Pancreas (tissue), 10 donors: ENCODE measurements at regions not wholly inside any gene's neighbourhood (a gene's known extent, or its start where the extent isn't known, plus 50 kb on each side); places are given as distances from the start of the nearest gene placed in this dataset.

Experiments used
- ATAC-seq, 4 donors: fragments of 200-7000 bp; cut with Tn5 transposase; one replicate each; pipeline versions ENCODE4 v1.8.0 to v1.9.1; 2020; ENCODE audit warnings: mild to moderate bottlenecking in 4 of 4, moderate library complexity in 4 of 4
- DNase-seq, 6 donors: peaks; one replicate each; pipeline ENCODE4 v3.0.0-alpha.2; 2020
- FAIRE-seq: peaks from 2 replicates; lab custom pipeline; 2012; peaks lifted over from hg19 to GRCh38; lab: Jason Lieb, UNC
- H3K27ac ChIP-seq, 4 donors: fragments of 200-600 bp; sonication (generic); 1 replicate in 3 of 4; 2 replicates in 1 of 4; pipeline versions ENCODE4 v1.5.0 to v1.8.0; 2020
- H3K27me3 ChIP-seq, 4 donors: fragments of 200-600 bp; one replicate each; pipeline ENCODE4 v1.8.0; 2021
- H3K36me3 ChIP-seq, 3 donors: fragments of 200-600 bp; sonication (generic) in 1 of 3; one replicate each; pipeline versions ENCODE4 v1.5.0 to v1.8.0; 2020 to 2021
- H3K4me1 ChIP-seq, 3 donors: fragments of 200-600 bp; one replicate each; pipeline ENCODE4 v1.8.0; 2021
- H3K4me3 ChIP-seq, 4 donors: fragments of 200-600 bp; sonication (generic) in 2 of 4; one replicate each; pipeline versions ENCODE4 v1.5.0 to v1.8.0; 2020 to 2021
- H3K9me3 ChIP-seq, 4 donors: fragments of 200-600 bp; one replicate each; pipeline ENCODE4 v1.8.0; 2021
- WGBS, 2 donors: extraction: QIAGEN DNeasy Blood & Tissue Kit; methylation state at CpG; one replicate each; pipeline ENCODE4 v1.1.7; 2013; 5-methylcytosine and 5-hydroxymethylcytosine counted together
- intact Hi-C, 3 donors: fragments of 100-400 bp; cut with DNase I; formaldehyde crosslinking; loops; one replicate each; pipeline versions ENCODE4 v1.11.1 to v1.14.2; 2022
- TF ChIP-seq, protein P1 (sequence below), 4 donors: fragments of 200-600 bp; sonication (generic) in 3 of 4; IDR thresholded peaks; one replicate each; pipeline versions ENCODE4 v1.5.0 to v1.8.0; 2021; ENCODE audit warnings: antibody characterized with exemption in 4 of 4
- donor health status: healthy with polysubstance abuse.
- donor health status: DM: no; HTN: no; CAD: no; lungs with moderate emphysema.
- donor health status: DM: no; HTN: no; CAD: no.
- donor health status: control.
- donor health status: control.
- donor health status: Bipolar disorder and iron deficiency.
- donor health status: DM: yes; HTN: yes; CAD: no.
- donor health status: DM: no; HTN: no; CAD: no.
- donor health status: DM: no; HTN: no; CAD: no.
- donor health status: DM: yes; HTN: yes; CAD: no.

DNA sequence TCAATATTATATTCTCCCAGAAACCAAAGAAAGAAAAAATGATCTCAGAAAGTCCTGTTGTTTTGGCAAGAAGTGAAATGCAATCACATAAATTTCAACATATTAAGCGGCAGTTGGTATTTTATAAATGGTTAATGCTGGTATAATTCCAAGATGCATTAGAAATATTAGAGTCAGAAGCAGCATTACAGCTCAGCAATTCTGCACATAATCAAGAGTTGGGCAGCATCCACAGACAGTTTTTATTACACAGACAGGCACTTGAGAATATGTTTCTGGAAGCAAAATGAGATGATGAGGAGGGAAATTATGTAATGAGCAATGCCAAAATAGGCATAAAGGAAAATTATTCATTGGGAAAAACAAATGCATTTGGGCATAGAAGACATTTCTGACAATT is 148.1 kb downstream of the KCNJ2 start:
- no peaks in the 10 kb centered on the region for H3K4me1 ChIP-seq
- FAIRE-seq (no peak), ATAC-seq (no peak), DNase-seq (no peak)
- no peak overlapping the region for H3K27ac ChIP-seq
- no peaks in the 10 kb centered on the region for H3K9me3 ChIP-seq
- TF ChIP-seq, protein P1, sequence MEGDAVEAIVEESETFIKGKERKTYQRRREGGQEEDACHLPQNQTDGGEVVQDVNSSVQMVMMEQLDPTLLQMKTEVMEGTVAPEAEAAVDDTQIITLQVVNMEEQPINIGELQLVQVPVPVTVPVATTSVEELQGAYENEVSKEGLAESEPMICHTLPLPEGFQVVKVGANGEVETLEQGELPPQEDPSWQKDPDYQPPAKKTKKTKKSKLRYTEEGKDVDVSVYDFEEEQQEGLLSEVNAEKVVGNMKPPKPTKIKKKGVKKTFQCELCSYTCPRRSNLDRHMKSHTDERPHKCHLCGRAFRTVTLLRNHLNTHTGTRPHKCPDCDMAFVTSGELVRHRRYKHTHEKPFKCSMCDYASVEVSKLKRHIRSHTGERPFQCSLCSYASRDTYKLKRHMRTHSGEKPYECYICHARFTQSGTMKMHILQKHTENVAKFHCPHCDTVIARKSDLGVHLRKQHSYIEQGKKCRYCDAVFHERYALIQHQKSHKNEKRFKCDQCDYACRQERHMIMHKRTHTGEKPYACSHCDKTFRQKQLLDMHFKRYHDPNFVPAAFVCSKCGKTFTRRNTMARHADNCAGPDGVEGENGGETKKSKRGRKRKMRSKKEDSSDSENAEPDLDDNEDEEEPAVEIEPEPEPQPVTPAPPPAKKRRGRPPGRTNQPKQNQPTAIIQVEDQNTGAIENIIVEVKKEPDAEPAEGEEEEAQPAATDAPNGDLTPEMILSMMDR (IDR thresholded peaks at IDR 0.05) = no peak
- intact Hi-C loops = no loop called here
- no peak overlapping the region for H3K4me3 ChIP-seq
- no peaks in the 10 kb centered on the region for H3K27me3 ChIP-seq
- no peaks in the 10 kb centered on the region for H3K36me3 ChIP-seq
- WGBS, 2 donors = 90 to 91% methylated on average over 1 of the region's 1 CpG

DNA sequence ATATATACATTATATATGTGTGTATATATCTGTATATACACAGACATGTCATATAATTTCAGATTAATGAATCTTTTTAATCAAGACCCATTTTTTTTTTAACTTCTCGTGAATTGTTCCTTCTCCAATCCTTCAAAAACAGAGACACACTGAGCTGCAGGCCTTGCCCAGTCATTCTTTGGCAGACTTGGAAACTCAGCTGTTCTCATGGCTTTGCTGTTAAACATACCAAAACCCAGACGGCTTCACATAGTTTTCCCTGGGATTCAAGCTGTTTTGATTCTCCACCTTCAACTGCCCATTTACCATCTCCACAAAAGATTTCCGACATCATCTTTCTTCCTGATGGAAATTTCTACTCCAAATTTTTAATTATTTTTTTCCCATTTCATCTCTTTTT is 148.7 kb downstream of the KCNJ2 start:
- DNase-seq (no peak), FAIRE-seq (no peak), ATAC-seq (no peak)
- Histone ChIP-seq H3K27me3 (no peaks in the 10 kb centered on the region), H3K9me3 (no peaks in the 10 kb centered on the region), H3K27ac (no peak overlapping the region), H3K36me3 (no peaks in the 10 kb centered on the region), H3K4me3 (no peak overlapping the region), H3K4me1 (no peaks in the 10 kb centered on the region)
- intact Hi-C loops = no loop called here
- WGBS, 2 donors = 82 to 83% methylated on average over 3 of the region's 3 CpGs
- TF ChIP-seq, protein P1 (IDR thresholded peaks at IDR 0.05) = no peak

DNA sequence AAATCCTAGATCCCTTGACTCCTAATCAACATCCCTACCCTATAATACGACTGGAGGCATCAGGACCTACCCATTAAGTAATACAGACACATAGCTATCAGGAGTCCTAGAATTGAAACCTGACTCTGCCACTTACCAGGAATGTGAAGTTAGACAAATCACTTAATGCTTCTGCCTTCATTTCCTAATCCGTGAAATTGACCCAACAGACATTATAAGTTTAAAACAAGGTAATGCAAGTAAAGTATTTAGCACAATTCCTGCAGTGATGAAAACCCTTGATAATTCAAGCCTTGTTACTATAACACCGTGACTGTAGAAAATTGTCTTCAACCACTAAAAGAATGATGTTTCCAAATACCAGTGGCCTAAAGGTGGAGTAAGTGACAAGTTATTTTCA is 150.2 kb downstream of the KCNJ2 start:
- WGBS, 2 donors = 57 to 62% methylated on average over 3 of the region's 3 CpGs
- no peak overlapping the region for H3K4me3 ChIP-seq
- ATAC-seq (no peak), DNase-seq (no peak), FAIRE-seq (no peak)
- H3K27ac ChIP-seq = no peak overlapping the region
- H3K9me3 ChIP-seq = no peaks in the 10 kb centered on the region
- no peaks in the 10 kb centered on the region for H3K27me3 ChIP-seq
- TF ChIP-seq, protein P1 (IDR thresholded peaks at IDR 0.05) = no peak
- no peaks in the 10 kb centered on the region for H3K36me3 ChIP-seq
- intact Hi-C loops = no loop called here
- H3K4me1 ChIP-seq = no peaks in the 10 kb centered on the region

DNA sequence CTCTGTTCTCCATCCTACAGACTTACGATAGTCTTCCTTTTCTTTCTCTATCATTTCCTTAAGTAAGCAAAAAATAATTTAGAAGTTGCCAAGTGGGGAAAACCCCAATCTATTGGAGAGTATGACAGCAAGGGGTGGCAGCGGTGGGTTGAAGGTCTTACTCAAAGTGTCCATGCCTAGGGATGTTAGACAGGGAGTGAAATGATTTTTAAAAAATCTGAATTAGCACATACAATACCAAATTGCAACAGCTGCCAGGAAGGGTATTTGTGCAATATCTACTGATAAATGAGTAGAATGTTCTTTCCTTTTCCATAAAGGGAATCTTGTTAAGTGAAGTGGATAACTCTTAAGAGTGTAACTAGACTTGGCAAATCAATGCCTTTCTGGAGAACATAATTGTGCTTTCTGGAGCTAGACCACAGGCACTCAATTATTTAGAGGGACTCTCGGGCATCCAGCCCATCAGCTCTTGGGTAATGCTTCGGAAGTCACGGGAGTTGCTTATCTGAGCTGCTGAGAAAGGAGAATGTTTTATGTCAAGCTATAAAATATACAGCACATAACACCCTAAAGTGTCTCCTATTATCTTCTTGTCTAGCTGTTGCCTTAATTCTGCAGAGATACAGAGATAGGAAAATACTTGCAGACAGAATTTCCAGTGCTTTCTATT is 151.5 kb downstream of the KCNJ2 start:
- ATAC-seq (no peak), DNase-seq (no peak), FAIRE-seq (no peak)
- TF ChIP-seq, protein P1 (IDR thresholded peaks at IDR 0.05) = no peak
- 66 to 73% methylated on average over 5 of the region's 5 CpGs for WGBS, 2 donors
- Histone ChIP-seq H3K36me3 (no peaks in the 10 kb centered on the region), H3K27me3 (no peaks in the 10 kb centered on the region), H3K4me3 (no peak overlapping the region), H3K9me3 (no peaks in the 10 kb centered on the region), H3K4me1 (no peaks in the 10 kb centered on the region), H3K27ac (no peak overlapping the region)
- intact Hi-C loops = no loop called here

DNA sequence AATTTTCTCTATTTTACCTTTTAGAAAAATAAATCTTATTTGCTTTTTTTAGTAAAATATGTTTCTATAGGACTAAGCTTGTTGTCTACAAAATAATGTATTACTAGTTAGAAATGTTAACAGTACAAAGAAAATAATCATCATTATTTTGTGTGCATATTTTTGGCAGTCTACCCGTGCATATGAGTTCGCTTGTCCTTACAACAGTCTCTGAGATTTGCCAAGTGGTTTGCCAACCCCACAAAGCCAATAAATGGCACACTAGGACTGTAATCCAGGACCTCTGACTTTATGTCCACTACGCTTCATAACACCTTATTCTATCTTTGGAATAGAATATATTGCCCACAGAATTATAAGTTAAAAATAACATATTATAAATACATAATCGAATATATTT is 152.0 kb downstream of the KCNJ2 start:
- TF ChIP-seq, protein P1 (IDR thresholded peaks at IDR 0.05) = no peak
- no peak overlapping the region for H3K4me3 ChIP-seq
- 75 to 86% methylated on average over 4 of the region's 4 CpGs for WGBS, 2 donors
- no peak overlapping the region for H3K27ac ChIP-seq
- no peaks in the 10 kb centered on the region for H3K27me3 ChIP-seq
- no peaks in the 10 kb centered on the region for H3K4me1 ChIP-seq
- no peaks in the 10 kb centered on the region for H3K9me3 ChIP-seq
- no peaks in the 10 kb centered on the region for H3K36me3 ChIP-seq
- ATAC-seq (no peak), DNase-seq (no peak), FAIRE-seq (no peak)
- intact Hi-C loops = no loop called here
